ENCODE measurements at regions not wholly inside any gene's neighbourhood (a gene's known extent, or its start where the extent isn't known, plus 50 kb on each side); places are given as distances from the start of the nearest gene placed in this dataset.
A peak's percentile ranks its signal among the peaks of the same experiment; 100 is the strongest.

- TF ChIP-seq CTCF (IDR thresholded peaks at IDR 0.05; ENCODE audit: borderline replicate concordance, extremely low read depth, low read length, poor library complexity, severe bottlenecking): peak; percentile 21
- no peak for TF ChIP-seq EZH2 (IDR thresholded peaks at IDR 0.05; ENCODE audit: borderline replicate concordance, low read depth, low read length, severe bottlenecking)
Measured at GRCh38 chr6:130700397-130700796, 126.8 kb upstream of the SMLR1 start.
